ENCODE measurements at regions not wholly inside any gene's neighbourhood (a gene's known extent, or its start where the extent isn't known, plus 50 kb on each side); places are given as distances from the start of the nearest gene placed in this dataset.

- Histone ChIP-seq H3K27ac (ENCODE audit: low read depth, low read length) (no peak overlapping the region), H3K4me3 (ENCODE audit: low read depth in 1 of 2, low read length in 2 of 2) (no peak overlapping the region), H3K9ac (ENCODE audit: low read length) (no peak overlapping the region), H3K4me1 (ENCODE audit: insufficient read depth, low read length) (no peaks in the 10 kb centered on the region), H3K36me3 (ENCODE audit: insufficient read depth, low read length) (no peaks in the 10 kb centered on the region), H3K9me3 (ENCODE audit: low read length) (no peaks in the 10 kb centered on the region), H3K27me3 (ENCODE audit: control insufficient read depth in 1 of 2, insufficient read depth in 2 of 2, low read length in 2 of 2) (no peaks in the 10 kb centered on the region)
These were observed 343.2 kb upstream of the TMEM229A start for GRCh38 chr7:124376111-124376510.

GRCh38 chr7:124375391-124375790, 342.5 kb upstream of the TMEM229A start:
- no peak overlapping the region for H3K9ac ChIP-seq (ENCODE audit: low read length)
- H3K4me3 ChIP-seq (ENCODE audit: low read depth in 1 of 2, low read length in 2 of 2): no peak overlapping the region
- no peaks in the 10 kb centered on the region for H3K36me3 ChIP-seq (ENCODE audit: insufficient read depth, low read length)
- H3K27me3 ChIP-seq (ENCODE audit: control insufficient read depth in 1 of 2, insufficient read depth in 2 of 2, low read length in 2 of 2): no peaks in the 10 kb centered on the region
- no peaks in the 10 kb centered on the region for H3K9me3 ChIP-seq (ENCODE audit: low read length)
- no peak overlapping the region for H3K27ac ChIP-seq (ENCODE audit: low read depth, low read length)
- H3K4me1 ChIP-seq (ENCODE audit: insufficient read depth, low read length): no peaks in the 10 kb centered on the region

GRCh38 chr7:124369310-124369709, 336.4 kb upstream of the TMEM229A start:
- Histone ChIP-seq H3K9me3 (ENCODE audit: low read length) (no peaks in the 10 kb centered on the region), H3K4me3 (ENCODE audit: low read depth in 1 of 2, low read length in 2 of 2) (no peak overlapping the region), H3K4me1 (ENCODE audit: insufficient read depth, low read length) (no peaks in the 10 kb centered on the region)

GRCh38 chr7:124366118-124366517, 333.3 kb upstream of the TMEM229A start:
- H3K27ac ChIP-seq (ENCODE audit: low read depth, low read length): no peak overlapping the region
- H3K27me3 ChIP-seq (ENCODE audit: control insufficient read depth in 1 of 2, insufficient read depth in 2 of 2, low read length in 2 of 2): no peaks in the 10 kb centered on the region
- H3K4me1 ChIP-seq (ENCODE audit: insufficient read depth, low read length): no peaks in the 10 kb centered on the region
- no peaks in the 10 kb centered on the region for H3K9me3 ChIP-seq (ENCODE audit: low read length)
- no peaks in the 10 kb centered on the region for H3K36me3 ChIP-seq (ENCODE audit: insufficient read depth, low read length)
- no peak overlapping the region for H3K9ac ChIP-seq (ENCODE audit: low read length)
- no peak overlapping the region for H3K4me3 ChIP-seq (ENCODE audit: low read depth in 1 of 2, low read length in 2 of 2)

More at GRCh38 chr7:124369310-124369709, 336.4 kb upstream of the TMEM229A start:
- no peaks in the 10 kb centered on the region for H3K27me3 ChIP-seq (ENCODE audit: control insufficient read depth in 1 of 2, insufficient read depth in 2 of 2, low read length in 2 of 2)
- H3K36me3 ChIP-seq (ENCODE audit: insufficient read depth, low read length): no peaks in the 10 kb centered on the region
- no peak overlapping the region for H3K27ac ChIP-seq (ENCODE audit: low read depth, low read length)
- H3K9ac ChIP-seq (ENCODE audit: low read length): no peak overlapping the region

GRCh38 chr7:124364283-124364682, 331.4 kb upstream of the TMEM229A start:
- H3K36me3 ChIP-seq (ENCODE audit: insufficient read depth, low read length): no peaks in the 10 kb centered on the region
- H3K4me1 ChIP-seq (ENCODE audit: insufficient read depth, low read length): no peaks in the 10 kb centered on the region
- H3K9me3 ChIP-seq (ENCODE audit: low read length): no peaks in the 10 kb centered on the region
- no peak overlapping the region for H3K9ac ChIP-seq (ENCODE audit: low read length)
- H3K4me3 ChIP-seq (ENCODE audit: low read depth in 1 of 2, low read length in 2 of 2): no peak overlapping the region
- no peaks in the 10 kb centered on the region for H3K27me3 ChIP-seq (ENCODE audit: control insufficient read depth in 1 of 2, insufficient read depth in 2 of 2, low read length in 2 of 2)
- H3K27ac ChIP-seq (ENCODE audit: low read depth, low read length): no peak overlapping the region

GRCh38 chr7:124354201-124354600, 321.3 kb upstream of the TMEM229A start:
- Histone ChIP-seq H3K9me3 (ENCODE audit: low read length) (no peaks in the 10 kb centered on the region), H3K36me3 (ENCODE audit: insufficient read depth, low read length) (no peaks in the 10 kb centered on the region), H3K27ac (ENCODE audit: low read depth, low read length) (no peak overlapping the region), H3K9ac (ENCODE audit: low read length) (no peak overlapping the region), H3K4me3 (ENCODE audit: low read depth in 1 of 2, low read length in 2 of 2) (no peak overlapping the region), H3K4me1 (ENCODE audit: insufficient read depth, low read length) (no peaks in the 10 kb centered on the region), H3K27me3 (ENCODE audit: control insufficient read depth in 1 of 2, insufficient read depth in 2 of 2, low read length in 2 of 2) (no peaks in the 10 kb centered on the region)

GRCh38 chr7:124351950-124352349, 319.1 kb upstream of the TMEM229A start:
- Histone ChIP-seq H3K27me3 (ENCODE audit: control insufficient read depth in 1 of 2, insufficient read depth in 2 of 2, low read length in 2 of 2) (no peaks in the 10 kb centered on the region), H3K4me3 (ENCODE audit: low read depth in 1 of 2, low read length in 2 of 2) (no peak overlapping the region), H3K27ac (ENCODE audit: low read depth, low read length) (no peak overlapping the region), H3K9me3 (ENCODE audit: low read length) (no peaks in the 10 kb centered on the region), H3K36me3 (ENCODE audit: insufficient read depth, low read length) (no peaks in the 10 kb centered on the region), H3K4me1 (ENCODE audit: insufficient read depth, low read length) (no peaks in the 10 kb centered on the region), H3K9ac (ENCODE audit: low read length) (no peak overlapping the region)

GRCh38 chr7:124349443-124349842, 316.6 kb upstream of the TMEM229A start:
- no peak overlapping the region for H3K4me3 ChIP-seq (ENCODE audit: low read depth in 1 of 2, low read length in 2 of 2)
- no peaks in the 10 kb centered on the region for H3K4me1 ChIP-seq (ENCODE audit: insufficient read depth, low read length)
- no peaks in the 10 kb centered on the region for H3K9me3 ChIP-seq (ENCODE audit: low read length)
- H3K27me3 ChIP-seq (ENCODE audit: control insufficient read depth in 1 of 2, insufficient read depth in 2 of 2, low read length in 2 of 2): no peaks in the 10 kb centered on the region
- no peaks in the 10 kb centered on the region for H3K36me3 ChIP-seq (ENCODE audit: insufficient read depth, low read length)
- H3K27ac ChIP-seq (ENCODE audit: low read depth, low read length): no peak overlapping the region
- H3K9ac ChIP-seq (ENCODE audit: low read length): no peak overlapping the region

GRCh38 chr7:124338861-124339260, 306.0 kb upstream of the TMEM229A start:
- no peak overlapping the region for H3K9ac ChIP-seq (ENCODE audit: low read length)

GRCh38 chr7:124330731-124331407, 298.0 kb upstream of the TMEM229A start:
- H3K4me1 ChIP-seq (ENCODE audit: insufficient read depth, low read length): no peaks in the 10 kb centered on the region
- no peaks in the 10 kb centered on the region for H3K27me3 ChIP-seq (ENCODE audit: control insufficient read depth in 1 of 2, insufficient read depth in 2 of 2, low read length in 2 of 2)
- no peak overlapping the region for H3K27ac ChIP-seq (ENCODE audit: low read depth, low read length)
- H3K4me3 ChIP-seq (ENCODE audit: low read depth in 1 of 2, low read length in 2 of 2): no peak overlapping the region
- H3K9me3 ChIP-seq (ENCODE audit: low read length): no peaks in the 10 kb centered on the region
- no peak overlapping the region for H3K9ac ChIP-seq (ENCODE audit: low read length)
- no peaks in the 10 kb centered on the region for H3K36me3 ChIP-seq (ENCODE audit: insufficient read depth, low read length)

More at GRCh38 chr7:124338861-124339260, 306.0 kb upstream of the TMEM229A start:
- no peak overlapping the region for H3K4me3 ChIP-seq (ENCODE audit: low read depth in 1 of 2, low read length in 2 of 2)
- H3K27me3 ChIP-seq (ENCODE audit: control insufficient read depth in 1 of 2, insufficient read depth in 2 of 2, low read length in 2 of 2): no peaks in the 10 kb centered on the region
- no peaks in the 10 kb centered on the region for H3K9me3 ChIP-seq (ENCODE audit: low read length)
- H3K27ac ChIP-seq (ENCODE audit: low read depth, low read length): no peak overlapping the region
- H3K36me3 ChIP-seq (ENCODE audit: insufficient read depth, low read length): no peaks in the 10 kb centered on the region
- no peaks in the 10 kb centered on the region for H3K4me1 ChIP-seq (ENCODE audit: insufficient read depth, low read length)

GRCh38 chr7:124328774-124329173, 295.9 kb upstream of the TMEM229A start:
- Histone ChIP-seq H3K9me3 (ENCODE audit: low read length) (no peaks in the 10 kb centered on the region), H3K27ac (ENCODE audit: low read depth, low read length) (no peak overlapping the region), H3K4me3 (ENCODE audit: low read depth in 1 of 2, low read length in 2 of 2) (no peak overlapping the region), H3K9ac (ENCODE audit: low read length) (no peak overlapping the region), H3K36me3 (ENCODE audit: insufficient read depth, low read length) (no peaks in the 10 kb centered on the region), H3K27me3 (ENCODE audit: control insufficient read depth in 1 of 2, insufficient read depth in 2 of 2, low read length in 2 of 2) (no peaks in the 10 kb centered on the region), H3K4me1 (ENCODE audit: insufficient read depth, low read length) (no peaks in the 10 kb centered on the region)

GRCh38 chr7:124324262-124324661, 291.4 kb upstream of the TMEM229A start:
- H3K27me3 ChIP-seq (ENCODE audit: control insufficient read depth in 1 of 2, insufficient read depth in 2 of 2, low read length in 2 of 2): no peaks in the 10 kb centered on the region
- no peak overlapping the region for H3K9ac ChIP-seq (ENCODE audit: low read length)
- no peak overlapping the region for H3K27ac ChIP-seq (ENCODE audit: low read depth, low read length)
- H3K4me1 ChIP-seq (ENCODE audit: insufficient read depth, low read length): no peaks in the 10 kb centered on the region
- no peak overlapping the region for H3K4me3 ChIP-seq (ENCODE audit: low read depth in 1 of 2, low read length in 2 of 2)
- H3K9me3 ChIP-seq (ENCODE audit: low read length): no peaks in the 10 kb centered on the region
- no peaks in the 10 kb centered on the region for H3K36me3 ChIP-seq (ENCODE audit: insufficient read depth, low read length)
